ENCODE measurements at regions not wholly inside any gene's neighbourhood (a gene's known extent, or its start where the extent isn't known, plus 50 kb on each side); places are given as distances from the start of the nearest gene placed in this dataset.

GRCh38 chr12:93944911-93945310, 203.5 kb upstream of the PLXNC1 start:
- H3K36me3 ChIP-seq (replicated peaks; ENCODE audit: control insufficient read depth, insufficient read depth, low read length): no peaks in the 10 kb centered on the region
- no peak overlapping the region for H3K4me3 ChIP-seq (ENCODE audit: insufficient read depth, low read depth, low read length)
- DNase-seq: no peak
- H3K27me3 ChIP-seq (ENCODE audit: control insufficient read depth, insufficient read depth, low read length): no peaks in the 10 kb centered on the region

DNA sequence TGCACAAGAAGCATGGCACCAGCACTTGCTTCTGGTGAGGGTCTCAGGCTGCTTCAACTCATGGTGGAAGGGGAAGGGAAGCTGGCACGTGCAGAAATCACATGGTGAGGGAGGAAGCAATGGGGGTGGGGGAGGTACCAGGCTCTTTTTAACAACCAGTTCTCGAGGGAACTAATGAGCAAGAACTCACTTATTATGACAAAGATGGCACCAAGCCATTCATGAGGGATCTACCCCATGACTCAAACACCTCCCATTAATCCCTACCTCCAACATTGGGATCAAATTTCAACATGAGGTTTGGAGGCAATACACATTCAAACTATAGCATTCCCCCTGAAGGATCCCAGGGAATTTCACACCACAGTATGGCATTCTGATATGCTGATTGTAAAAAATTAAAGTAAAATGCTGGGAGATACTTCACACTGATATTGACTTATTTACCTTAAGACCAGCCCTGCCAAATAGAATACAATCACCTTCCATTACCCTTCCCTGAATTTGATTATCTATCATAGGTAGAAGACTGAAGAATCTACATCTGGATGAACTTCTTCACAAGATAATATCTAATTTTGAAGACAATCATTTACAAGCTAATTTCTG, 201.7 kb upstream of the PLXNC1 start:
- no peak overlapping the region for H3K4me3 ChIP-seq (ENCODE audit: insufficient read depth, low read depth, low read length)
- DNase-seq: no peak
- H3K36me3 ChIP-seq (replicated peaks; ENCODE audit: control insufficient read depth, insufficient read depth, low read length): no peaks in the 10 kb centered on the region
- no peaks in the 10 kb centered on the region for H3K27me3 ChIP-seq (ENCODE audit: control insufficient read depth, insufficient read depth, low read length)

DNA sequence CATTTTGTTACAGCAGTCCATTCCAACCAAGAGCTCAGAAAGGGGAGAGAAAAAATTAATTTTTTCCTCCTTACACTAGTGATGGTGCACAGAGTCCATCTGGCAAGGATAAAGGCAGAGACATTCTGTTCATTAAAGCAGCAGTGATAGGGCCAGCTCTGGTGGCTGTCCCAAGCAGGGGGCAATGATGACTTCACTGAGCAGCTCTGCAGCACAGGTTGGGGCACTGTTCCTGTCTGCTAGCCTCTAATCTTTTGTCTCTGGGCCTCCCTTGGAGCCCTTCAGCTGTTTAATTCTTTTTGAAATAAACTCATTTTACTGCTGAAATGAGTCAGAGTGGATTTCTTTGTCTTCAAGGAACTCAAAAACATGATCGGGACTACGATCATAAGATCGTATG, 200.9 kb upstream of the PLXNC1 start:
- H3K36me3 ChIP-seq (replicated peaks; ENCODE audit: control insufficient read depth, insufficient read depth, low read length): no peaks in the 10 kb centered on the region
- no peaks in the 10 kb centered on the region for H3K27me3 ChIP-seq (ENCODE audit: control insufficient read depth, insufficient read depth, low read length)
- no peak for DNase-seq
- no peak overlapping the region for H3K4me3 ChIP-seq (ENCODE audit: insufficient read depth, low read depth, low read length)

DNA sequence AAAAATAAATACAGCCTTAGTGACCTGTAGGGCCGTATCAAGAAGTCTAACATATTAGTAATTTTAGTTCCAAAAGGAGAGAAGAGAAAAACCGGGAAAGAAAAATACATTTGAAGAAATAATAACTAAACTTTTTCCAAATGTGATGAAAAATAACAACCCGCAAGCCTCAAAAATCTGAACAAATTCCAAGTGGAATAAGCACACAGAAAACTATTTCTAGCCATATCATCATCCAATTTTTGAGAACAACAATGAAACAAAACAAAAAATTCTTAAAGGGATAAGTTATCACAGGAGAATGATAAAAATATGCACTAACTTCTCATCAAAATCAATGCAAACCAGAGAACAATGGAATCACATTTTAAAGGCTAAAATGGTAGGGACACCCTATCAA, 198.1 kb upstream of the PLXNC1 start:
- no peak for DNase-seq
- Histone ChIP-seq H3K27me3 (ENCODE audit: control insufficient read depth, insufficient read depth, low read length) (no peaks in the 10 kb centered on the region), H3K4me3 (ENCODE audit: insufficient read depth, low read depth, low read length) (no peak overlapping the region), H3K36me3 (replicated peaks; ENCODE audit: control insufficient read depth, insufficient read depth, low read length) (no peaks in the 10 kb centered on the region)

DNA sequence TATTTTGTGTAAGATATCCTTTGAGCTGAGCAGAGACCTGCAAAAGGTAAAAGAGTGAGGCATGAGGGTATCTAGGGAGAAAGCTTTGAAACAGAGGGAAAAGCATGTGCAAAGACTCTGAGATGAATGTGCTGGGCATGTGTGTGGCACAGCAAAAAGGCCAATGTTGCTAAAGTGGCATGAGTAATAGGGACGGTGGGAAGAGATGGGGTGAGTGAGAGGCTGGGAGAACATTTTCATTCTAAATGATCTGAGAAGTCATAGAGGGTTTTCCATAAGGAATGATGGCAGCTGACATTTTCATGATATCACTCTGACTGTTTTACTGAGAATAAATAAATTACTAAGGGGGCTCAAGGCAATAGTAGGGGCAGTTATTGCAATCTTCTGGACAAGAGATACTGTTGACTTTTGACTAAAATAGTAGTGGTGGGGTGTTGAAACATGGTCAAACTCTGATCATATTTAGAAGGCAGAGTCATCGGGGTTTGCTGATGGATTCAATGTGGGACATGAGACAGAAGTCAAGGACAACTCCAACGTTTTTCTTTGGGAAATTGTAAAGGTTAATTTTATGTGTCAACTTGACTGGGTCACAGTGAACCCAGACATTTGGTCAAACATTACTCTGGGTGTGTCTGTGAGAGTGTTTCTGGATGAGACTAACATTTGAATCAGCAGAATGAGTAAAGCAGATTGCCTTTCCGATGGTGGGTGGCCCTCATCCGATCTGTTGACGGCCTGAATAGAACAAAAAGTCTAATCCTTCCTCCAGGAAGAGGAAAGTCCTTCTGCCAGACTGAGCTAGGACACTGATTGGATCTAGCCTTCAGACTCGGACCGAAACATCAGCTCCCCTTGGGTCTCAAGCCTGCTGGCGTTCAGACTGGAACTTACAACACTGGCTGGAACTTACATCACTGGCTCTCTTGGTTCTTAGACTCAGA, 193.9 kb upstream of the PLXNC1 start:
- no peak for DNase-seq
- Histone ChIP-seq H3K4me3 (ENCODE audit: insufficient read depth, low read depth, low read length) (no peak overlapping the region), H3K27me3 (ENCODE audit: control insufficient read depth, insufficient read depth, low read length) (no peaks in the 10 kb centered on the region), H3K36me3 (replicated peaks; ENCODE audit: control insufficient read depth, insufficient read depth, low read length) (no peaks in the 10 kb centered on the region)

GRCh38 chr12:93956551-93956950, 191.8 kb upstream of the PLXNC1 start:
- no peak for DNase-seq
- Histone ChIP-seq H3K36me3 (replicated peaks; ENCODE audit: control insufficient read depth, insufficient read depth, low read length) (no peaks in the 10 kb centered on the region), H3K27me3 (ENCODE audit: control insufficient read depth, insufficient read depth, low read length) (no peaks in the 10 kb centered on the region), H3K4me3 (ENCODE audit: insufficient read depth, low read depth, low read length) (no peak overlapping the region)

- no peak for DNase-seq
- Histone ChIP-seq H3K36me3 (replicated peaks; ENCODE audit: control insufficient read depth, insufficient read depth, low read length) (no peaks in the 10 kb centered on the region), H3K27me3 (ENCODE audit: control insufficient read depth, insufficient read depth, low read length) (no peaks in the 10 kb centered on the region), H3K4me3 (ENCODE audit: insufficient read depth, low read depth, low read length) (no peak overlapping the region)
Measured at GRCh38 chr12:93957168-93957567, 191.2 kb upstream of the PLXNC1 start.

- no peak for DNase-seq
- Histone ChIP-seq H3K27me3 (ENCODE audit: control insufficient read depth, insufficient read depth, low read length) (no peaks in the 10 kb centered on the region), H3K36me3 (replicated peaks; ENCODE audit: control insufficient read depth, insufficient read depth, low read length) (no peaks in the 10 kb centered on the region), H3K4me3 (ENCODE audit: insufficient read depth, low read depth, low read length) (no peak overlapping the region)
Measured at GRCh38 chr12:93957870-93958269, 190.5 kb upstream of the PLXNC1 start.

DNA sequence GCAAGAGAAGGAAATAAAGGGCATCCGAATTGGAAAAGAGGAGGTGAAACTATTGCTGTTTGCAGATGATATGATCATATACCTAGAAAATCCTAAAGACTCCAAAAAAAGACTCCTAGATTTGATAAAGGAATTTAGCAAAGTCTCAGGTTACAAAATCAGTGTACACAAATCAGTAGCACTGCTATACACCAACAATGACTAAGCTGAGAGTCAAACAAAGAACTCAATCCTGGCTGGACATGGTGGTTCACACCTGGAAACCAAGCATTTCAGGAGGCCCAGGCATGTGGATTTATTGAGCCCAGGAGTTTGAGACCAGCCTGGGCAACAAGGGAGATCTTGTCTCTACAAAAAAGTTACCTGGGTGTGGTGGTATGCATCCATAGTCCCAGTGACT, 188.7 kb upstream of the PLXNC1 start:
- Histone ChIP-seq H3K36me3 (replicated peaks; ENCODE audit: control insufficient read depth, insufficient read depth, low read length) (no peaks in the 10 kb centered on the region), H3K27me3 (ENCODE audit: control insufficient read depth, insufficient read depth, low read length) (no peaks in the 10 kb centered on the region), H3K4me3 (ENCODE audit: insufficient read depth, low read depth, low read length) (no peak overlapping the region)
- DNase-seq: no peak

- no peak for DNase-seq
- Histone ChIP-seq H3K27me3 (ENCODE audit: control insufficient read depth, insufficient read depth, low read length) (no peaks in the 10 kb centered on the region), H3K4me3 (ENCODE audit: insufficient read depth, low read depth, low read length) (no peak overlapping the region), H3K36me3 (replicated peaks; ENCODE audit: control insufficient read depth, insufficient read depth, low read length) (no peaks in the 10 kb centered on the region)
Measured at GRCh38 chr12:93960521-93960920, 187.9 kb upstream of the PLXNC1 start.

DNA sequence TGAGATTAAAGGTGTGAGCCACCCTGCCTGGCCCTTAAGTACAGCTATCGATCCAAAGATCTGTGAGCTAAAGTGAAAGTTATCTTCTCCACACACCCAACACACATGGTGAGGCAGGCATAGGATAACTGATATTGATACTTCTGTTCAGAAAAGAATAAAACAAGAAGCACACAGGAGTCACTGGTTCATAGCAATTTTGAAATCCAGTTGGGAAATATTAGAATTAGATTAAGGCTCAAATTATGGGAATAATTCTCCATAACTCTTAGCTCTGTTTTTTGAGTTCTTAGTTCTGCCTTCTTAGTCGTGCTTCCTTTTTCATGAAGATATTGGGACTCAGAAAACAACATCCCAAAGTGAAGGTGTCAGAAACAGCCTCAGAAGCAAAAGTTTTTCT, 186.0 kb upstream of the PLXNC1 start:
- H3K27me3 ChIP-seq (ENCODE audit: control insufficient read depth, insufficient read depth, low read length): no peaks in the 10 kb centered on the region
- H3K36me3 ChIP-seq (replicated peaks; ENCODE audit: control insufficient read depth, insufficient read depth, low read length): no peaks in the 10 kb centered on the region
- DNase-seq: no peak
- no peak overlapping the region for H3K4me3 ChIP-seq (ENCODE audit: insufficient read depth, low read depth, low read length)

DNA sequence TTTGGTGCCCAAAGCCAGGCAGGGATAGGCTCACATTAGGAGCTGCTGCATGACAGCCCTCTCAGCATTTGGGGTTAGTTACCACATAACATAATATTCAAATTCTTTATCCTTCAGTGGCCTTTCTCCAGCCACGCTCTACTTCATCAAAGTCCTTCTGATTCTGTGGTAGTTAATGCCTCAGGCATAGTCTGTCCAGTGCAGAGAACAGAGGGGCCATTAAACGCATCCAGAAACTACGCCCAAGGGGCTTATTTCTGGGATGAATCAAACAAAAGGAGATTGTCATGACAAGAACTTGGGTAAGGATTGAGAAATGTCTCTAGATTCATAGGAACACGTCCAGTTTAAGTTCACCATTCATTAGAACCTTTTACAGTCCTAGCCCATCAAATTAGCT, 183.4 kb upstream of the PLXNC1 start:
- Histone ChIP-seq H3K36me3 (replicated peaks; ENCODE audit: control insufficient read depth, insufficient read depth, low read length) (no peaks in the 10 kb centered on the region), H3K4me3 (ENCODE audit: insufficient read depth, low read depth, low read length) (no peak overlapping the region), H3K27me3 (ENCODE audit: control insufficient read depth, insufficient read depth, low read length) (no peaks in the 10 kb centered on the region)
- no peak for DNase-seq

- H3K36me3 ChIP-seq (replicated peaks; ENCODE audit: control insufficient read depth, insufficient read depth, low read length): no peaks in the 10 kb centered on the region
- no peak overlapping the region for H3K4me3 ChIP-seq (ENCODE audit: insufficient read depth, low read depth, low read length)
- DNase-seq: no peak
- H3K27me3 ChIP-seq (ENCODE audit: control insufficient read depth, insufficient read depth, low read length): no peaks in the 10 kb centered on the region
Measured at GRCh38 chr12:93966516-93967133, 181.8 kb upstream of the PLXNC1 start.

GRCh38 chr12:93967454-93967853, 180.9 kb upstream of the PLXNC1 start:
- Histone ChIP-seq H3K36me3 (replicated peaks; ENCODE audit: control insufficient read depth, insufficient read depth, low read length) (no peaks in the 10 kb centered on the region), H3K4me3 (ENCODE audit: insufficient read depth, low read depth, low read length) (no peak overlapping the region), H3K27me3 (ENCODE audit: control insufficient read depth, insufficient read depth, low read length) (no peaks in the 10 kb centered on the region)
- DNase-seq: no peak

Measured in H7 (cell line).